Calu3 (cell line): ENCODE measurements at regions not wholly inside any gene's neighbourhood (a gene's known extent, or its start where the extent isn't known, plus 50 kb on each side); places are given as distances from the start of the nearest gene placed in this dataset.

Experiments
- BruUV-seq: library from RNA; stranded (reverse); fragments of 400-500 nt; replicated peaks from 2 replicates; lab custom pipeline; 2021; lab: Mats Ljungman, UMichigan
- CTCF ChIA-PET: fragments of 300-600 bp; sonication (Branson Sonifier 250); formaldehyde crosslinking; loops from one replicate; lab custom pipeline; 2022; ENCODE audit warnings: antibody characterized with exemption; lab: Charles Lee
- DNase-seq: peaks from one replicate; pipeline ENCODE4 v3.0.0; 2022
- H3K27ac Mint-ChIP-seq: one replicate; pipeline ENCODE4 v1.8.0; 2022; ENCODE audit warnings: mixed read lengths; ENCODE audit not compliant: unreplicated experiment
- H3K27me3 Mint-ChIP-seq: one replicate; pipeline ENCODE4 v1.8.0; 2022; ENCODE audit warnings: mixed read lengths; ENCODE audit not compliant: unreplicated experiment
- H3K36me3 Mint-ChIP-seq: one replicate; pipeline ENCODE4 v1.8.0; 2022; ENCODE audit warnings: mild to moderate bottlenecking, moderate library complexity, mixed read lengths; ENCODE audit not compliant: insufficient read depth, unreplicated experiment
- H3K4me1 Mint-ChIP-seq: one replicate; pipeline ENCODE4 v1.8.0; 2022; ENCODE audit warnings: mild to moderate bottlenecking, low read depth, mixed read lengths; ENCODE audit not compliant: unreplicated experiment
- H3K4me3 Mint-ChIP-seq: one replicate; pipeline ENCODE4 v1.8.0; 2022; ENCODE audit warnings: mild to moderate bottlenecking, low read depth, moderate library complexity, mixed read lengths; ENCODE audit not compliant: unreplicated experiment
- H3K9me3 Mint-ChIP-seq: one replicate; pipeline ENCODE4 v1.8.0; 2022; ENCODE audit warnings: low read depth, mixed read lengths; ENCODE audit not compliant: unreplicated experiment
- CTCF ChIP-seq: fragments of 200-600 bp; IDR thresholded peaks from one replicate; pipeline ENCODE4 v1.8.0; 2022; ENCODE audit warnings: antibody characterized with exemption; ENCODE audit not compliant: unreplicated experiment
- intact Hi-C: fragments of 100-400 bp; cut with micrococcal nuclease; formaldehyde crosslinking; loops from one replicate; pipeline ENCODE4 v1.10.0; 2022; ENCODE audit not compliant: unreplicated experiment

GRCh38 chr21:39064325-39065012 is 118.8 kb downstream of the PSMG1 start:
- Mint-ChIP-seq H3K36me3 (no peaks in the 10 kb centered on the region), H3K4me1 (no peaks in the 10 kb centered on the region), H3K27ac (no peak overlapping the region), H3K9me3 (peaks cover 6% of the 10 kb centered on the region), H3K27me3 (no peaks in the 10 kb centered on the region), H3K4me3 (no peak overlapping the region)
- BruUV-seq: no TSS peak
- no peak for TF ChIP-seq CTCF
- DNase-seq: no peak
- CTCF ChIA-PET: no interaction called here
- intact Hi-C loops: no loop called here

GRCh38 chr21:39063517-39063916 is 119.7 kb downstream of the PSMG1 start:
- TF ChIP-seq CTCF: no peak
- no peaks in the 10 kb centered on the region for H3K4me1 Mint-ChIP-seq
- CTCF ChIA-PET: no interaction called here
- H3K36me3 Mint-ChIP-seq: no peaks in the 10 kb centered on the region
- intact Hi-C loops: no loop called here
- no peak overlapping the region for H3K4me3 Mint-ChIP-seq
- H3K27ac Mint-ChIP-seq: no peak overlapping the region
- H3K27me3 Mint-ChIP-seq: no peaks in the 10 kb centered on the region
- no TSS peak for BruUV-seq
- DNase-seq: no peak
- peaks cover 4% of the 10 kb centered on the region for H3K9me3 Mint-ChIP-seq

GRCh38 chr21:39062196-39062595 is 121.1 kb downstream of the PSMG1 start:
- Mint-ChIP-seq H3K9me3 (peaks cover 4% of the 10 kb centered on the region), H3K4me3 (no peak overlapping the region), H3K27ac (no peak overlapping the region), H3K4me1 (no peaks in the 10 kb centered on the region), H3K36me3 (no peaks in the 10 kb centered on the region), H3K27me3 (no peaks in the 10 kb centered on the region)
- CTCF ChIA-PET: no interaction called here
- no peak for TF ChIP-seq CTCF
- no peak for DNase-seq
- intact Hi-C loops: no loop called here
- BruUV-seq: no TSS peak

- Mint-ChIP-seq H3K36me3 (no peaks in the 10 kb centered on the region), H3K4me3 (no peak overlapping the region), H3K9me3 (peaks cover 4% of the 10 kb centered on the region), H3K4me1 (no peaks in the 10 kb centered on the region), H3K27me3 (no peaks in the 10 kb centered on the region), H3K27ac (no peak overlapping the region)
- intact Hi-C loops: no loop called here
- CTCF ChIA-PET: no interaction called here
- no peak for DNase-seq
- no TSS peak for BruUV-seq
- TF ChIP-seq CTCF: no peak
These were observed 121.5 kb downstream of the PSMG1 start for GRCh38 chr21:39061766-39062165.
